HEK293 (cell line): ENCODE measurements at regions not wholly inside any gene's neighbourhood (a gene's known extent, or its start where the extent isn't known, plus 50 kb on each side); places are given as distances from the start of the nearest gene placed in this dataset.

ENCODE experiments used
- CTCF ChIA-PET: fragments of 350-600 bp; formaldehyde crosslinking; extraction: SDS; loops from one replicate; lab custom pipeline; 2021; ENCODE audit warnings: antibody characterized with exemption; lab: Yijun Ruan, JAX
- POLR2A ChIA-PET: fragments of 300-600 bp; formaldehyde crosslinking; extraction: SDS; loops from one replicate; lab custom pipeline; 2020; ENCODE audit warnings: antibody characterized with exemption, inconsistent platforms; lab: Yijun Ruan, JAX
- H3K27ac ChIP-seq: fragments of 200-500 bp; sonication (Bioruptor generic); 2 replicates; pipeline ENCODE4 v1.5.1; 2014; ENCODE audit warnings: low read depth, low read length, control low read depth, inconsistent platforms; ENCODE audit errors: extremely low read depth
- H3K36me3 ChIP-seq, 2 experiments: fragments of 200-500 bp in 1 of 2; sonication (Bioruptor generic) in 1 of 2; 1 replicate in 1 of 2; 2 replicates in 1 of 2; pipeline ENCODE4 v1.5.1; 2014 to 2017; ENCODE audit warnings: inconsistent platforms in 2 of 2, low read length in 2 of 2; ENCODE audit not compliant: control insufficient read depth in 2 of 2, insufficient read depth in 1 of 2
- H3K4me1 ChIP-seq: fragments of 200-500 bp; sonication (Bioruptor generic); 2 replicates; pipeline ENCODE4 v1.5.1; 2014; ENCODE audit warnings: mild to moderate bottlenecking, low read length, inconsistent platforms; ENCODE audit not compliant: control insufficient read depth, insufficient read depth
- H3K4me3 ChIP-seq: 2 replicates; pipeline ENCODE4 v1.5.1; 2011; ENCODE audit warnings: low read depth, mild to moderate bottlenecking, control low read depth, low read length, moderate library complexity
- H3K9me3 ChIP-seq: fragments of 200-500 bp; sonication (Bioruptor generic); 2 replicates; pipeline ENCODE4 v1.5.1; 2014; ENCODE audit warnings: low read depth, low read length, inconsistent platforms; ENCODE audit not compliant: control insufficient read depth, insufficient read depth
- GFI1B ChIP-seq: fragments of 450-650 bp; formaldehyde crosslinking; IDR thresholded peaks from 2 replicates; pipeline ENCODE4 v1.5.1; 2016; ENCODE audit warnings: missing biosample characterization, missing genetic modification characterization
- KLF7 ChIP-seq: fragments of 450-650 bp; formaldehyde crosslinking; IDR thresholded peaks from 2 replicates; pipeline ENCODE4 v1.5.1; 2016; ENCODE audit warnings: missing biosample characterization, missing genetic modification characterization, borderline replicate concordance
- OSR2 ChIP-seq: fragments of 450-650 bp; formaldehyde crosslinking; IDR thresholded peaks from 2 replicates; pipeline ENCODE4 v1.5.1; 2016; ENCODE audit warnings: missing biosample characterization, missing genetic modification characterization
- PBX3 ChIP-seq: sonication (generic); formaldehyde crosslinking; IDR thresholded peaks from 2 replicates; pipeline ENCODE4 v1.8.1; 2022; ENCODE audit warnings: mild to moderate bottlenecking, moderate library complexity, missing genetic modification reagents
- RBAK ChIP-seq: fragments of 450-650 bp; formaldehyde crosslinking; IDR thresholded peaks from 2 replicates; pipeline ENCODE4 v1.5.1; 2016; ENCODE audit warnings: missing biosample characterization, missing genetic modification characterization
- REST ChIP-seq: fragments of 450-650 bp; formaldehyde crosslinking; IDR thresholded peaks from 2 replicates; pipeline ENCODE4 v1.5.1; 2016; ENCODE audit warnings: missing biosample characterization, missing genetic modification characterization
- SCRT2 ChIP-seq: fragments of 450-650 bp; formaldehyde crosslinking; IDR thresholded peaks from 2 replicates; pipeline ENCODE4 v1.5.1; 2016; ENCODE audit warnings: missing biosample characterization, missing genetic modification characterization
- ZEB2 ChIP-seq: fragments of 450-650 bp; formaldehyde crosslinking; IDR thresholded peaks from 2 replicates; pipeline ENCODE4 v1.5.1; 2016; ENCODE audit warnings: missing biosample characterization, missing genetic modification characterization
- ZFP69B ChIP-seq: fragments of 450-650 bp; formaldehyde crosslinking; IDR thresholded peaks from 2 replicates; pipeline ENCODE4 v1.5.1; 2016; ENCODE audit warnings: missing biosample characterization, missing genetic modification characterization
- ZNF138 ChIP-seq: fragments of 450-650 bp; formaldehyde crosslinking; IDR thresholded peaks from 2 replicates; pipeline ENCODE4 v1.5.1; 2016; ENCODE audit warnings: missing biosample characterization, missing genetic modification characterization, borderline replicate concordance
- ZNF174 ChIP-seq: fragments of 450-650 bp; formaldehyde crosslinking; IDR thresholded peaks from 2 replicates; pipeline ENCODE4 v1.5.0; 2017; ENCODE audit warnings: missing biosample characterization, mild to moderate bottlenecking, missing genetic modification characterization
- ZNF184 ChIP-seq: fragments of 450-650 bp; IDR thresholded peaks from 2 replicates; pipeline ENCODE4 v1.5.1; 2018; ENCODE audit warnings: missing biosample characterization, mild to moderate bottlenecking, missing genetic modification characterization
- ZNF221 ChIP-seq: fragments of 450-650 bp; formaldehyde crosslinking; IDR thresholded peaks from 2 replicates; pipeline ENCODE4 v1.5.1; 2017; ENCODE audit warnings: missing biosample characterization, missing genetic modification characterization, borderline replicate concordance
- ZNF426 ChIP-seq: fragments of 450-650 bp; formaldehyde crosslinking; IDR thresholded peaks from 2 replicates; pipeline ENCODE4 v1.5.1; 2017; ENCODE audit warnings: missing biosample characterization, missing genetic modification characterization, mild to moderate bottlenecking, inconsistent platforms, moderate library complexity
- ZNF544 ChIP-seq: fragments of 450-650 bp; formaldehyde crosslinking; IDR thresholded peaks from 2 replicates; pipeline ENCODE4 v1.5.0; 2017; ENCODE audit warnings: missing biosample characterization, missing genetic modification characterization
- ZNF610 ChIP-seq: fragments of 450-650 bp; formaldehyde crosslinking; IDR thresholded peaks from 2 replicates; pipeline ENCODE4 v1.5.1; 2016; ENCODE audit warnings: missing biosample characterization, missing genetic modification characterization, borderline replicate concordance
- ZNF658 ChIP-seq: fragments of 450-650 bp; formaldehyde crosslinking; IDR thresholded peaks from 2 replicates; pipeline ENCODE4; 2016; ENCODE audit warnings: missing biosample characterization, missing genetic modification characterization
- ZNF776 ChIP-seq: fragments of 450-650 bp; formaldehyde crosslinking; IDR thresholded peaks from 2 replicates; pipeline ENCODE4 v1.5.0; 2017; ENCODE audit warnings: missing biosample characterization, missing genetic modification characterization, borderline replicate concordance
- ZNF785 ChIP-seq: fragments of 450-650 bp; formaldehyde crosslinking; IDR thresholded peaks from 2 replicates; pipeline ENCODE4 v1.5.1; 2016; ENCODE audit warnings: missing biosample characterization, missing genetic modification characterization
- ZNF791 ChIP-seq: fragments of 450-650 bp; formaldehyde crosslinking; IDR thresholded peaks from 2 replicates; pipeline ENCODE4 v1.5.1; 2016; ENCODE audit warnings: missing biosample characterization, missing genetic modification characterization
- ZNF843 ChIP-seq: fragments of 450-650 bp; formaldehyde crosslinking; IDR thresholded peaks from 2 replicates; pipeline ENCODE4 v1.5.1; 2016; ENCODE audit warnings: missing biosample characterization, missing genetic modification characterization
- TF ChIP-seq, protein P1 (sequence below): fragments of 450-650 bp; formaldehyde crosslinking; IDR thresholded peaks from 2 replicates; pipeline ENCODE4 v1.5.1; 2016; ENCODE audit warnings: missing biosample characterization, missing genetic modification characterization
- TF ChIP-seq, protein P2 (sequence below): fragments of 450-650 bp; formaldehyde crosslinking; IDR thresholded peaks from 2 replicates; pipeline ENCODE4 v1.5.1; 2016; ENCODE audit warnings: missing biosample characterization, missing genetic modification characterization, borderline replicate concordance
- TF ChIP-seq, protein P3 (sequence below): fragments of 450-650 bp; formaldehyde crosslinking; IDR thresholded peaks from 2 replicates; pipeline ENCODE4 v1.5.1; 2017; ENCODE audit warnings: missing biosample characterization, missing genetic modification characterization
- TF ChIP-seq, protein P4 (sequence below): fragments of 450-650 bp; formaldehyde crosslinking; IDR thresholded peaks from 2 replicates; pipeline ENCODE4 v1.5.1; 2016; ENCODE audit warnings: missing biosample characterization, missing genetic modification characterization

GRCh38 chr11:96869207-96869606 is 479.4 kb downstream of the JRKL start:
- no peaks in the 10 kb centered on the region for H3K4me1 ChIP-seq
- ChIA-PET POLR2A (no interaction called here), CTCF (no interaction called here)
- H3K27ac ChIP-seq, result no peak overlapping the region
- H3K4me3 ChIP-seq, result no peak overlapping the region
- no peaks in the 10 kb centered on the region for H3K9me3 ChIP-seq
- TF ChIP-seq ZNF785 (tag by site-specific recombination), result no peak
- no peak for TF ChIP-seq SCRT2 (tag by site-specific recombination)
- TF ChIP-seq RBAK (tag by site-specific recombination), result no peak
- TF ChIP-seq ZNF544 (tag by site-specific recombination), result no peak
- TF ChIP-seq ZNF138 (tag by site-specific recombination), result no peak
- TF ChIP-seq, protein P1, sequence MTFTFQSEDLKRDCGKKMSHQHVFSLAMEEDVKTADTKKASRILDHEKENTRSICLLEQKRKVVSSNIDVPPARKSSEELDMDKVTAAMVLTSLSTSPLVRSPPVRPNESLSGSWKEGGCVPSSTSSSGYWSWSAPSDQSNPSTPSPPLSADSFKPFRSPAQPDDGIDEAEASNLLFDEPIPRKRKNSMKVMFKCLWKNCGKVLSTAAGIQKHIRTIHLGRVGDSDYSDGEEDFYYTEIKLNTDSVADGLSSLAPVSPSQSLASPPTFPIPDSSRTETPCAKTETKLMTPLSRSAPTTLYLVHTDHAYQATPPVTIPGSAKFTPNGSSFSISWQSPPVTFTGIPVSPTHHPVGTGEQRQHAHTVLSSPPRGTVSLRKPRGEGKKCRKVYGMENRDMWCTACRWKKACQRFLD, result no peak
- TF ChIP-seq ZNF221 (tag by site-specific recombination), result no peak
- TF ChIP-seq ZNF610 (tag by site-specific recombination), result no peak
- TF ChIP-seq, protein P2, sequence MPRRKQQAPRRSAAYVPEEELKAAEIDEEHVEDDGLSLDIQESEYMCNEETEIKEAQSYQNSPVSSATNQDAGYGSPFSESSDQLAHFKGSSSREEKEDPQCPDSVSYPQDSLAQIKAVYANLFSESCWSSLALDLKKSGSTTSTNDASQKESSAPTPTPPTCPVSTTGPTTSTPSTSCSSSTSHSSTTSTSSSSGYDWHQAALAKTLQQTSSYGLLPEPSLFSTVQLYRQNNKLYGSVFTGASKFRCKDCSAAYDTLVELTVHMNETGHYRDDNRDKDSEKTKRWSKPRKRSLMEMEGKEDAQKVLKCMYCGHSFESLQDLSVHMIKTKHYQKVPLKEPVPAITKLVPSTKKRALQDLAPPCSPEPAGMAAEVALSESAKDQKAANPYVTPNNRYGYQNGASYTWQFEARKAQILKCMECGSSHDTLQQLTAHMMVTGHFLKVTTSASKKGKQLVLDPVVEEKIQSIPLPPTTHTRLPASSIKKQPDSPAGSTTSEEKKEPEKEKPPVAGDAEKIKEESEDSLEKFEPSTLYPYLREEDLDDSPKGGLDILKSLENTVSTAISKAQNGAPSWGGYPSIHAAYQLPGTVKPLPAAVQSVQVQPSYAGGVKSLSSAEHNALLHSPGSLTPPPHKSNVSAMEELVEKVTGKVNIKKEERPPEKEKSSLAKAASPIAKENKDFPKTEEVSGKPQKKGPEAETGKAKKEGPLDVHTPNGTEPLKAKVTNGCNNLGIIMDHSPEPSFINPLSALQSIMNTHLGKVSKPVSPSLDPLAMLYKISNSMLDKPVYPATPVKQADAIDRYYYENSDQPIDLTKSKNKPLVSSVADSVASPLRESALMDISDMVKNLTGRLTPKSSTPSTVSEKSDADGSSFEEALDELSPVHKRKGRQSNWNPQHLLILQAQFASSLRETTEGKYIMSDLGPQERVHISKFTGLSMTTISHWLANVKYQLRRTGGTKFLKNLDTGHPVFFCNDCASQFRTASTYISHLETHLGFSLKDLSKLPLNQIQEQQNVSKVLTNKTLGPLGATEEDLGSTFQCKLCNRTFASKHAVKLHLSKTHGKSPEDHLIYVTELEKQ (tag by site-specific recombination), result no peak
- no peak for TF ChIP-seq KLF7
- TF ChIP-seq, protein P3, sequence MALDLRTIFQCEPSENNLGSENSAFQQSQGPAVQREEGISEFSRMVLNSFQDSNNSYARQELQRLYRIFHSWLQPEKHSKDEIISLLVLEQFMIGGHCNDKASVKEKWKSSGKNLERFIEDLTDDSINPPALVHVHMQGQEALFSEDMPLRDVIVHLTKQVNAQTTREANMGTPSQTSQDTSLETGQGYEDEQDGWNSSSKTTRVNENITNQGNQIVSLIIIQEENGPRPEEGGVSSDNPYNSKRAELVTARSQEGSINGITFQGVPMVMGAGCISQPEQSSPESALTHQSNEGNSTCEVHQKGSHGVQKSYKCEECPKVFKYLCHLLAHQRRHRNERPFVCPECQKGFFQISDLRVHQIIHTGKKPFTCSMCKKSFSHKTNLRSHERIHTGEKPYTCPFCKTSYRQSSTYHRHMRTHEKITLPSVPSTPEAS (tag by site-specific recombination), result no peak
- TF ChIP-seq ZNF658 (tag by site-specific recombination), result no peak
- no peak for TF ChIP-seq ZEB2 (tag by site-specific recombination)
- TF ChIP-seq ZNF791 (tag by site-specific recombination), result no peak
- no peak for TF ChIP-seq OSR2 (tag by site-specific recombination)
- TF ChIP-seq ZNF174, result no peak
- no peak for TF ChIP-seq ZNF426
- no peak for TF ChIP-seq ZNF776 (tag by site-specific recombination)
- no peak for TF ChIP-seq ZFP69B (tag by site-specific recombination)
- no peak for TF ChIP-seq ZNF184 (tag by site-specific recombination)
- no peaks in the 10 kb centered on the region for H3K36me3 ChIP-seq

DNA sequence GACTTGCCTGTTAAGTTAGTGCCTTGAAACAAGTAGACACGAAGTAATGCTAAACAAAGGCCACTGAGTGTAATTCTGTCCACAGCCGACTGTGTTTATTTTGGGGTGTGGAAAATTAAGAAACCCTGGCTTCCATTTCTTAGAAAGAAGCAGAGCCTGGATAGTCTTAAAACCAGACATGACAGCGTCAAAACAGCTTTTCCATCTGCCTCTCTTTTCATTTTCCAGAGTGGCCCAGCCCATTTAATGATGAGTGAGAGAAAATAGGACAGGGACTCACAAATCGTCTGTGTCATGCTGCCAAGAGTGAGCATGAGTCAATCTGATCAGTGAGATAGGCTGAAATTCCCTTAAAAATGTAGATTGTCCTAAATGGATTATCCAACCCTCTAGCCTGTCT is 485.9 kb downstream of the JRKL start:
- Histone ChIP-seq H3K9me3 (no peaks in the 10 kb centered on the region), H3K4me1 (no peaks in the 10 kb centered on the region), H3K27ac (no peak overlapping the region), H3K4me3 (no peak overlapping the region), H3K36me3 (no peaks in the 10 kb centered on the region)
- ChIA-PET POLR2A (no interaction called here), CTCF (no interaction called here)
- TF ChIP-seq GFI1B (tag by site-specific recombination) (no peak), REST (tag by site-specific recombination) (no peak), ZNF843 (tag by site-specific recombination) (no peak), PBX3 (CRISPR knock-in tag) (no peak)
- TF ChIP-seq, protein P4, sequence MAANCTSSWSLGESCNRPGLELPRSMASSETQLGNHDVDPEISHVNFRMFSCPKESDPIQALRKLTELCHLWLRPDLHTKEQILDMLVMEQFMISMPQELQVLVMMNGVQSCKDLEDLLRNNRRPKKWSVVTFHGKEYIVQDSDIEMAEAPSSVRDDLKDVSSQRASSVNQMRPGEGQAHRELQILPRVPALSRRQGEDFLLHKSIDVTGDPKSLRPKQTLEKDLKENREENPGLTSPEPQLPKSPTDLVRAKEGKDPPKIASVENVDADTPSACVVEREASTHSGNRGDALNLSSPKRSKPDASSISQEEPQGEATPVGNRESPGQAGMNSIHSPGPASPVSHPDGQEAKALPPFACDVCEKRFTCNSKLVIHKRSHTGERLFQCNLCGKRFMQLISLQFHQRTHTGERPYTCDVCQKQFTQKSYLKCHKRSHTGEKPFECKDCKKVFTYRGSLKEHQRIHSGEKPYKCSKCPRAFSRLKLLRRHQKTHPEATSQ (tag by site-specific recombination), result no peak
